GM21423 (cell line): ENCODE measurements at regions not wholly inside any gene's neighbourhood (a gene's known extent, or its start where the extent isn't known, plus 50 kb on each side); places are given as distances from the start of the nearest gene placed in this dataset.

Experiments
- ATAC-seq: cut with Tn5 transposase; IDR thresholded peaks from one replicate; pipeline ENCODE4 v1.9.1; 2021; ENCODE audit warnings: mild to moderate bottlenecking, moderate library complexity; ENCODE audit not compliant: unreplicated experiment

DNA sequence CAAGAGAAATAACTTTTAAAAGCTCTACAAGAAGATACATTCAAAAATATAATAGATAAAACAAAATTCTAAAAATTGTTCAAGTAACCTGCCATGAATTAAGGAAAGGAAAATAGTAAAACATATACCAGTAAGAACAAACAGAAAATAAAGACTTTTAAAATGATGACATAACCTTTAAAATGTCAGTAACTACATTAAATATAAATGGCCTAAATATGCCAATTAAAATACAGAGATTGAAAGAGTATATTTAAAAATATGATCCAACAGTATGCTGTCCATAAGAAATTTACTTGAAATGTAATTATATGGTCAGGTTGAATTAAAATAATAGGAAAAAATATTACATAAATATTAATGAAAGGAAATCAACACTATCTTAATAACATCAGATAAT is 911.7 kb upstream of the POU3F3 start:
- no peak for ATAC-seq

DNA sequence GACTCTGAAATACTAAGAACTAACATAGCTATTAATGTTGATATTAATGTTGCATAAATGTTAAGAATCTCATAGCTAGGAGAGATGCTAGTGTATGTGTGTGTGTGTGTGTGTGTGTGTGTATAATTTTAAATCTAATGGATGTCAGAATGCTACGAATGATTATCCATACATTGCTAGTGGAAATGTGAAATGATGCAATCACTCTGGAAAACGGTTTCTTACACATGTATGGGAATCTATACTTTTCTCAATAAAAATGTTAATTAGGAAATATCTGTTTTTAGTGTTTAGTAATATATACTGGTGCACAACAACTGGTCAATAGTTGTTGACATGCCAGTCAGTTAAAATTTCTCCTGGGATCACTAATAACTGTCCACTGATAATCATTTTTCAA is 908.8 kb upstream of the POU3F3 start:
- no peak for ATAC-seq

DNA sequence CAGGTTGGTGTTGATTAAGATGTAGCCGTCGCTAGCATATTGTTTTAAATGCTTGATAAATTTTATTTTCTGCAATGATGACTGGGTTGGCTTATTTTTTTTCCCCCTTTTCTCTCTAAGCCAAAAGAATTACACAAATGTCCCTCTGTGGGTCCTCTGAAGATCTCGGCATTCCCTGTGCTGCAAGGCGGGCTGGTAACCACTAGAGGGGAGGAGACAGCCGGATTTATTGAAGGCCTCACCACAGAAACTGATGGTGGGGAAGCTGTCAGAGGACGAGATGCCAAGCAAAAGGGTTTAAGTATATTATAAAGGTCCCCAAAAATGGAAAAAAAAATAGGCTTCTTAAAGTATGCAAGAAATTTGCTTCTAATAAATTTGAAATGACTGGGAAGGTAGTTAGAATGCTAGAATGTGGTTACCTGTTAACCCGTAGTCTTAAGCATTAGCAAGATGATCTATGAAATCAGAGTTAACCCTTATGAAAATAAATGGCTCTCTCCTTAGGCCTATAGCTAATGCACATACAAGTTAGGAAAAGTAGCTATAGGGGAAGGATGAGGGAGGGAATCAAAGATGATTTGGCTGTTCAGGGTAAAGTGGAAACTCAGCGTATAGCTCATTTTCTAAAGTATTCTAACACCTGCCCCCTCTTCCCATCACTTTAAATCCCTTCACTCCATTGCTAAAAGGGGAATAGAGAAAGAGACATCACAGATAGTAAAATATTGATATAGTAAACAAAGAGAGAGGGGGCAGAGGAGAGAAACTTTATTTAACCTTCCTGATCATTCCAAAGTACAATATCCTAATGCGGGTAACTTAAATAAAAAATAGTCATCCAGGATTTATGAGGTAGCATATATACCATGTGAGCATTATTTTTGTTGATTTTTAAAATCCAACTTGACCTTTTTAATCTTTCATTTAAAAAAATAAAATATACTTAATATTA is 894.5 kb upstream of the POU3F3 start:
- no peak for ATAC-seq

DNA sequence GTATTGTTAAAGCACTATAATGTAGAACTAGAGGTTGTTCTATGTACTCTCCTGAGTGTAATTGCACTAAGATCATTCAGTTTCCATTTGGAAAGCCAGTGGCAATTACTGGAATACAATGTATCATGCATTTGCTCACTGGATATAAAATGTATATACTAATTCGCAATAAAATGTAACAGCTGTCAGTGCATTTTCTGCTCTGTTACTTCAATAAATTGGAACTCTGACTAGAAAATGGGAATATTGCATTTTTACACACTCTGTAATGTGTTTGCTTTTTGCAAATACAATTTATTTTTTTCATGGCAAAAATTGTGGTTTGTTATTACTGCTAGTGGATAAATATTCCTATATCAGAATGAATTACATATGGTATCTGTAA is 893.8 kb upstream of the POU3F3 start:
- ATAC-seq: no peak

DNA sequence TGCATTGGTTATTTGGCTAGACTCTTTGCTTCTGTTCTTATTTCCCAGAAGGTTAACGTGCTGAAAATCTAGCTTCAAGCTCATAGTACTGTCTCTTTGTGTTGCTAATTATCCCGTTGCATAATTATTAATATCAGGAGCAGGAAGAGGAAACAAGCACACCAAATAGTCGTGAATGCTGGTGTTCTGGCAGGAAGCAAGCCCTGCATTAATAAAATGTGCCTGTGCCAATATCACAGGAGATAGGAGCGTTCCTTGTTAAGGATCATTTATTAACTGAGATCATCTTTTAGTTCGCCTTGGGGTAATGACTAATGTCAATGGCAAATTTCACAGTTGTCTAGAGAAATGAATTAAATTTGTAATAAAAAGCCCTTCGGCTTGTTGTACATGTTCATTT is 893.0 kb upstream of the POU3F3 start:
- ATAC-seq: no peak

DNA sequence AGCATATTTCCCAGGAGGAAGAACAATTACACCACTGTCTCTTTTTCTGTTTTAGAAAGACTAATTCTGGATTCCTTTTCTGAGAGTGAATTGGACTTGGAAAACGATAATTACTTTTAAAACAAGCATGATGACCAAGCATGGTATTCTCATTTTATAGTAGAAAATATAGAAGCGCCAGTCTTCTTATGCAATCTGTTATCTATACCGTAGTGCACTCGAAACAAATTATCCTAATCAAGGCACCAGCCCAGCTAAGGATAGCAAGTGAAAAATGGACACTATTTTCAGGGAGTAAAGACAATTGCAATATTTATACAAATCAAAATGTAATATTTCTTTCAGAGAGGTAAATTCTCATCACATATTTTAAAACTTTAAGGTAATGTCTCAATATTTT is 892.1 kb upstream of the POU3F3 start:
- no peak for ATAC-seq

DNA sequence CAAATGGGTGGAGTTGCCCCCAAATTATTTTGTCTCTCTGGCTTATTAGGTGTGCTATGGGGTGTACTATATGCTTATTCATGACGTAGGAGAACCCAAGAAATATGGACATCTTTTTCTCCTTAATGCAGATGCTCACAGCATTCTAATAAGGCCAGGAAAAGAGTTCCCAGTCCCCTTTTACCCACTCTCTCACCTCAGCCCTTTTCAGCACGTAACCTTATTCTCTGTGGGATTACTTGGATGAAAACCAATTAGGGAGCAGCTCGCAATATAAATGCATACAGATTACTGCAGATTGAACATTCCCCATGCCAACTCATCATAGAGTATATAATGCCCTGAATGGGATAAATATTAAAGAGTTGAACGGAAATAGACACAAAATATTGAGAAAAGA is 891.2 kb upstream of the POU3F3 start:
- ATAC-seq: no peak

DNA sequence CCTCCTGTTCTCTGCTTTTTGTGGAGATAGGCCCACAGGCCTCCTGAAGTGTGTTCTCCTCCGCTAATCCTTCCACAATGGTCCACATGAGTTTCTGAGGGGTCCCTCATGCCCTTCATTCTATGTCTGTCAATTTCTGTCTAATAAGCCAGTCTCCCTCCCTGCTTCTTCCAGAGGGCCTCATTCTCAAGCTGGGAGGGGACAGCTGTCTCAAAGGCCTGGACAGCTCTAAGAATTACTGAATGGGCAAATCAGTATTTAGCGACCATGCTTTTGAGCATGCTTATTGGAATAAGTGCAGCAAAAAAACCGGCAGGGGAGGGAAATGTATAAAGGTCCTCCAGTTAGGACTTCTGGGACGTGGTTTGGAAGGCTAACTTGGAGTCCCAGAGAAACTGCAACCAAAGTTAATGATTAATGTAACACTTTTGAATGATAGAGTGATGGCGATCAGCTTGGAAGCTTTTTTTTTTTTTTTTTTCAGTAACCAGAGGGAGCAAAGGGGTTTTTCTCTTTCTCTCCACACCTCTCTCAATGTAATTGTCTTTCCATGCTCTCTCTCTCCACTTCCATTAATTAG is 890.7 kb upstream of the POU3F3 start:
- ATAC-seq: no peak

DNA sequence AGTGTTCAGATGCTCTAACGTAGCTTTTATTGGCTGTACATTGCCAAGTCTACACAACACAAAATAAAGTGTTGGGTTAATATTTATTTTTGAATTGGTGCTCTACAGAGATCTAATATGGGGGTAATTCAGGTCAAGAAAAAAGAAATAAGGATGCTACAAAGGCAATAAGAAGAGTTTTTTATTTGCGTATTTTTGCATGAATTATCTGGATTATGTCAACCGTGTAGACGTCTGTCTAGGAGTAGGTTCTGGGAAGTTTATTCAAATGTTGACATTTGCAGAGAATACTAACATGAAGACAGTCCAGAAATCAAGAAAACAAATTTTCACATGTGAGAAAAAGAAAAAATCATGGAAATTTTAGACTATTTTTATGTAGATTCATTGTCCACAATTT is 876.7 kb upstream of the POU3F3 start:
- no peak for ATAC-seq

DNA sequence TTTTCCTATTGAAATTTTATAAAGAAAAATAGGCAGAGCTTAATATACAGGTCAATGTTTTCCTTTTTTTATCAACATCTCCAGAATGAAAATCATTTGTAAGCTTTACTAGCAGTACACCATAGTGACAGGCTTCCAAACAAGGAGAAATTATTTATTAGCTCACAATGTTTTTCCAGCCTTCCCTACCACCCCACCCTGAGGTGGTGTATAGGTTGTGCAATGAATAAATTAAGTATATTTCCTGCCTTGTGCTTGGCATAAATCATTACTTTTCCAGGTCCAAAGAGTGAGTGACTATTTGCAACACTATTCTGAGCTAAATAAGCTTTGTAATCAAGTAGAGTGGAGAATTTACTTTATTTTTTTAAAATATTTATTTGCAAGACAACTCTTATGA is 876.2 kb upstream of the POU3F3 start:
- no peak for ATAC-seq

DNA sequence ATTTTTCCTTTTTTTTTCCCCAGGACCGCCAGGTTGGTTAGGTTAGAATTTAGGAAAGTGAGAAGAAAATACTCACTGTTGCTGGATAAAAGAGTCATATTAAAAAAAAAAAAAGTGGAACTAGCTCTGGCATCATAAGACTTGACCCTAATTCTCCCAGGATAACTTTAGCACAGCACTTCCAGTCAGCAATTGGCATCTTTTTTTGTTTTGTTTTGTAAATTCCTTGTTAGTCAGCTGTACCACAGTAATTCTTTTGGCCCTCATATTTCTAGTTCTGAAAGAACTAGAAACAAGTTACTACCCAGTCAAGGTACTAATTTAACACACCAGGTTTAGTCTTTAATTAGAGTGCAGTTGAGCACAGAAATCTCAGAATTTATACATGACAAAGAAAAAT is 873.5 kb upstream of the POU3F3 start:
- no peak for ATAC-seq

DNA sequence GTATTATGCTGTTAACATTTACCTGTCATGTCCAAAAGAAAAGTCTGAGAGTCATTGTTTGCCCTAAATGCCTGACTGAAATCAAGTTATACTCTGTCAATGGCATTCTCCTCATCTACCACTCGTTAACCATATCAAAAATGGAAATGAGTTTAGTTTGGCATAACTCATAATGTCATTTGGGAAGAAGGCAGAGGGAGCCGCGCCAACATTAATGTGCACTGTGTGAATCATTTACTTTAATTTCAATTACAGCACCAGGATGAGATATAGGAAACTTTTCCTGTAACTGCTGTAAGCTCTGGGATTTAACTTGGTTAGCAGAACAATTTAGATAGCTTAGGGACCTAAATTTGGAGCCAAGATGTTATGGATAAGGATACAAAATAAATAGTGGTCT is 871.2 kb upstream of the POU3F3 start:
- no peak for ATAC-seq

DNA sequence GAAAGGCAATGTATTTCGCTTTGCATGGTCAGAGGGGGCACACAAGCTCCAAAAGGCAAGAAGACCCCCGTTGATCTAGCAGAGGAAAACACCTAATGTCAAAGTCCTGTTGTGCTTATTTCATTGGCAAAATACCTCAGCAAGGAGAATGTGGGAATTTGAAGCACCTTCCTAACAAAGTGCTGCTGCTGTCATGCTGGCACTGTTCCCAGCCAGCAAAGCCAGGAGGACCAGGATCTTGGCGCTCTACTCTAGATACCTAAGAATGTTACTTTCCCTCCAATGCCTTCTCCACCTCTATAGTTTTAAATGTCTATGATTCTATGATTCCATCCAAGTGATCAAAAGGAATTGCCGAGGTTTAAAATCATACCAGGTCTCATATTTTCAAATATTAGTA is 867.9 kb upstream of the POU3F3 start:
- ATAC-seq: no peak

DNA sequence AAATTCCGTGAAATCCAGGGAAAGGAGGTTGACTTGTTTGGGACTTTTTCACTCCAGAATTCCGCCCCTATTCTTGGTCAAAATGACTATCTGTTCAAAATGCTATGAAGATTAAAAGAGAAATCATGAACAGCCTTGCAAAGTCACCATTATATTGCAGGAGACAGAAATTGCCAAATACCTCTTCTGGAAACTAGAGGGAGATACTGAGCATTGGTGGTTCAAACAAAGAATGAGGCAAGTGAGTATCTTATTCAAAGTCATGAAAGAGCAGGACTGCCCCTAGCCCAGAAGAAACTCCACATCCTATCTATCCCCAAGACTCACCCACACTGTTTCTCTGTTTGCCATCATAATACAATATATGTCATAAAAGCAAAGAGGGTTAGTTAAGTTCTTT is 862.3 kb upstream of the POU3F3 start:
- no peak for ATAC-seq

DNA sequence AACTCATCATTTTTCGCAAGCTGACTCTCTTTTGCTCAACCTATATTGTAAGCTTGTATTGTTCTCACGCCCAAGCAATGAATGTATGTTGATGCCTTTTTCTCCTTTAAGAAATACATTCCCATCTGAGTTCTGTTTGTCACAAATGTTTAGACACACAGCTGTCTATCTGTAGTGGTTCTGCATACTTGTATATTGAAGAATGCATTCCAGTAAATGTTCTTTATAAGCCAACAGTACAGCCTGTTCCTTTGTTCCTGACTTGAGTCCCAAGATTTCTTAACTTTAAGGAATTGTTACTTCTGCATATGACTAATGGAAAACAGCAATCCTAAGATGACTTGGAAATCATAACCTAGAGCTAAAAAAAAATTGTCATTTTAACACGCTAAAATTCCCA is 849.1 kb upstream of the POU3F3 start:
- ATAC-seq: no peak

DNA sequence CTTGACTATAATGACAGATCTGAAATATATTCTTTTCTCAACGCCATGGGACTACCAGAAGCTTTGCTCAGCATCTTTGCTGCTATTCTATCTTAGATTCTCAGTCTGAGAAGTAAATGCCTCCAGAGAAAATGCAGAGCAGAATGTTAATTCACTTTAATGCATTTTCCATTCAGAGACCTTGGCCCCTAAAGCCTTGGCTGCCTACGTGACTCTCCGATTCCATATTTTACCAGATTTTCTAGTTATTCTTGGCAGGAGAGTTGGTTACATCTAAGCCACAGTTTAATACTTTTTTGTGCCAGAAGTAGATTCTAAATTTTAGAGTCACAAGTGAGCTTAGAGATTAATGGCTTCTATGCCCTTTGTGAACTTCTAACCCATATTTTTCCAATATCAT is 837.1 kb upstream of the POU3F3 start:
- no peak for ATAC-seq

DNA sequence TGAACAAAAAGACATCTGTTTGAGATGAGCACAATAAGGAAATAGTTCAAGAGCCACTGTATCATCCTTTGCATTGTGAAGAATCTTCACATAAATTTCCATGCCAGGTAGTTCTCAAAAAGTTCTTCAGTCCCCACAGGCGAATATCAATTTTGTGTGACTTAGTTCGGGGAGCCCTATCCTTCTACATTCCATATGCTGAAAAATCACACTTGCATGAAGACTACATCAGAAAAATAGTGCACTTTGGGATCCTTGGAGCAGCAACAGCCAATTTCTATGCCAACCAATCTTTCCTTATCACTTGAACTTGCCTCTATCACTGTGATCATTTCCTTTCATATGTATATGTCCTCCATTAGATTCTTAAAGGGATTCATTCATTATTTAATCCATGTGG is 830.6 kb upstream of the POU3F3 start:
- ATAC-seq: no peak

DNA sequence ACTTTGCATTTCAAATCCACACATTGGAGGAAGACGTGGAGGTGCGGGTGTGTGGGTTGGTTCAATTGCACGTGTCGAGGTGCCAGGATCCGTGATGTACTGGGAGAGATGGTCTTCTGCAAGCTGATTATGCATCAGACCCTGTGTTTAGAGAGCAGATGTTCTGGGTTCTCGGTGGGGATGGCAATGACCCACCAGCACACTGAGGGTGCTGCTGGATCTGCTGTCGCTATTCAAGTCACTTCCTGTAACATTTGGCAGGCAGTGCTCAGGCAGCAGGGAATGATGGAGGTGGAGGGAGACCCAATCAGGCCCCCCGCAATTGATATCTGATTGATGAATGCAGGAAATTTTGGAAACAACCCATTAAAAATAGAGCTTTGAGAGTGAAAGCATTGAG is 830.1 kb upstream of the POU3F3 start:
- no peak for ATAC-seq

DNA sequence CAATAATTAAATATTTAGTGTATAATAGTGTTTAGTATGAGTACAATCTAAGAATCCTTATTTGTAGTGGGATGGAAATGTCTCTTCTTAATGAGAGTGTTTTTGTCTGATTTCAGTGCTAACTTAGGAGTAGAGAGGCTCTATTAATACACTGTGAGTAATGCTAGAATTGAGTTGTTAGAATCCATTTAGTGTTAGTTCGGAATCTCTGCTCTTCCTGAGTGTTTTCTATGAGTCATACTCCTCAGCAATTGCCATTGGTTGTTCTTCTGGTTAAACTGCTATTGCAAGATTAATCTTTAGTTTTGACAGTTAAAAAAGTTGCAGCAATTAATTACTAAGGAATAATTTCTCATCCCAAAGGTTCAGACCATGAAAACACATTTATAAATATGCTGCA is 828.6 kb upstream of the POU3F3 start:
- no peak for ATAC-seq

DNA sequence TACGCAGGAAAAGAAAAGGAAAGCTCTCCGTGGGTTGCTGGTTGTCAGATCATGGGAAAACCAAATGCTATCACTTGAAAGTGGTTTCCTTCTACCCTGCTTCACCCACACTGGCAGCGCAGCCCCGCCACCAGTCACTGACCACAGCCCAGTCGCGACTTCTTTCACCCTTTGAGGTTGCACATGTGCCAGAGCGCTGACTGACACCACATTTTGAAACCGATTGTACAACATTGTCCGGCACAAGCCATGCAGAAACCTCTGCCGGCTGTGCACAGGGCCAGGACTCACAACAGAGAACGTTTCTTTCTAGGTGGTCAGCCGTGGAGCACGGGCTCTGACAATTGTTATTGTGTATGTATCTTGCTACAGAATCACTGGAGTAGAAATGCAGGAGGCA is 827.2 kb upstream of the POU3F3 start:
- no peak for ATAC-seq

DNA sequence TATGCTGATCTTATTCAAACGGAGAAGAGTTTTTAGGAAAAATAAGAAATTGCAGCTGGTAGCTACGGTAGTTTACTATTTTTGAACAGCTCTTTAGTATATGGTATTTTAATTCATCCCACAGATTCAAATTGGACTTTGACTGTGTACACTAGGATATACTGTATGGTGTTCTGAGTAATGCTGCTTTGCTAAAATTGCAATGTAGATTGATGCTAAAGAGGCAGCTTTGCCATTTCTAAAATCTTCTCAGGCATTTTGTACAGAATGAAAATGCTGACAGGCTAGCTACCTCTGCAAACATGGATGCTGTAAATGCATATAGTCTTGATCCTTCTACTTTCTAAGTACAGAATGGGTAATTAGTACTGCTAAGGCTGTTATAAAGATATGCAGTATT is 826.6 kb upstream of the POU3F3 start:
- no peak for ATAC-seq

DNA sequence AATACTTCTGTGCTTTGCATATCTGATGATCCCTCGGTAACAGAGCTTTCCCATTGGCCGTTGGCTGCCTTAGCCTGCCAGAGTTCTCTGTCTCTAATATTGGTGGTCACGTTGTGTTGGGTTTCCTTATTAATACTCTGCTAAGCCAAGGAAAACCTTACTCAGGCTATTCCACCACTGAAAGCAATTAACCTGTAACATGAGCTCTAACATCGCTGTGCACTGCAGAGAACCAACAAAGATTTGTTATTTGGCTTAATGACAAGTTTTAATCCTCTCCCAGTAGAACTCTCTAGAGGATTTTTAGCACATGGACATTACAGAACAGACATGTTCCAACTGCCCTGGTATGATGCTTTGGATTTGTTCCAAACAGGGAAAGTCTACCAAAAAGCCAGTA is 825.9 kb upstream of the POU3F3 start:
- no peak for ATAC-seq

DNA sequence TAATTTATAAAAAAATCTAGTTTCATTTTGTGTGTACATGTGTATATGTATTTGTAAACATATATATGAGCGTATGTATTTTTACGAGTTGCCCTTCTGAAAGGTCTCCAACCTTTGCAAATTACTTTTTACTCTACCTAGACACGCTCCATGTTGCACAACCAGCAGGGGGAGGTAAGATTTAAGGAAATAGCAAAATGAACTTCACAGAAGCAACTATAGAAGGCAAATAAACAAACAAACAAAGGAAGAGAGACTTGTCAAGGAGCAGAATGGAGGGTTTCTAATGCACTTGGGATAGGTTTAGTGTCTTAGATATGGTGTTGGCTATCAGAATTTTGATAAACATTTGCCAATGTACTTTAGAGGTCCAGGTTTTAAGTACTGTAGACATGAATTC is 820.5 kb upstream of the POU3F3 start:
- no peak for ATAC-seq
